HG02885 (cell line): ENCODE measurements at regions not wholly inside any gene's neighbourhood (a gene's known extent, or its start where the extent isn't known, plus 50 kb on each side); places are given as distances from the start of the nearest gene placed in this dataset.

ENCODE experiments used
- ATAC-seq: cut with Tn5 transposase; IDR thresholded peaks from one replicate; pipeline ENCODE4 v1.9.1; 2021; ENCODE audit warnings: mild to moderate bottlenecking; ENCODE audit not compliant: unreplicated experiment, poor library complexity

GRCh38 chr12:59020073-59020946, 100.0 kb upstream of the LRIG3 start:
- no peak for ATAC-seq

- ATAC-seq = no peak
These were observed 94.6 kb upstream of the LRIG3 start for GRCh38 chr12:59014885-59015284.

- ATAC-seq = no peak
These were observed 90.6 kb upstream of the LRIG3 start for GRCh38 chr12:59010941-59011340.

GRCh38 chr12:59010118-59010517, 89.8 kb upstream of the LRIG3 start:
- no peak for ATAC-seq

GRCh38 chr12:59007620-59008019, 87.3 kb upstream of the LRIG3 start:
- no peak for ATAC-seq

GRCh38 chr12:59005193-59005955, 85.1 kb upstream of the LRIG3 start:
- no peak for ATAC-seq

GRCh38 chr12:59004456-59004855, 84.2 kb upstream of the LRIG3 start:
- ATAC-seq = no peak

DNA sequence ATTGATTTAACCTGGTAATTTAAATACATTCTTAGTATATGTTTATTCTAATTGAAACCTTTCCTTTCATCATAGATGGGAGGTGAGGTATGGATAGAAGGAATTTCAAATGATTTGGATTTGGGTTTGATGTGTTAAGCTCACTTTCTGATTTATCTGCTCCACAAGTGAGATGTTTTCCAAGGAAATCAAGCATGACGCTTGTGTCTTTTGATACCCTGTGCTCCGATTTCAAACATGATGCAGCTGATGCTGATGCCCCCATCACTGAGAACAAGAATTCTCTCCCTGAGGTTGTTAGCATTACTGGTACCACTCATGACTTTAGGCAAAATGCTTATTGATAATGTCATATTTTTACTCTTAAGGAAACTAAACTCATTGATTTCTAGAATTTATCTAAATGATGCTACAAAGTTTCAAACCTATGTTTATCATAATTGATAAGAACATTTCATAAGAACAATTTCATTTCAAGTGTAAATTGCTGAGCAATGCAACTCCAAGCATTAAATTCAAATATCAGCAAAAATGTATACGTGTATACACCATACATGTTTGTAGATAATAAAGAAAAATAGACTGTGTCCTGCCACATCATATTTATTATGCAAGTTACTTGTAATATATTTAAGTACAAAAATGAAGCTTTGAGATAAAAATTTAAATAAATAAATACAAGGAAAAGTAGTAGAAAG, 75.5 kb upstream of the LRIG3 start:
- ATAC-seq = no peak

GRCh38 chr12:58988643-58989344, 68.5 kb upstream of the LRIG3 start:
- no peak for ATAC-seq

GRCh38 chr12:58981961-58982360, 61.7 kb upstream of the LRIG3 start:
- ATAC-seq = no peak

DNA sequence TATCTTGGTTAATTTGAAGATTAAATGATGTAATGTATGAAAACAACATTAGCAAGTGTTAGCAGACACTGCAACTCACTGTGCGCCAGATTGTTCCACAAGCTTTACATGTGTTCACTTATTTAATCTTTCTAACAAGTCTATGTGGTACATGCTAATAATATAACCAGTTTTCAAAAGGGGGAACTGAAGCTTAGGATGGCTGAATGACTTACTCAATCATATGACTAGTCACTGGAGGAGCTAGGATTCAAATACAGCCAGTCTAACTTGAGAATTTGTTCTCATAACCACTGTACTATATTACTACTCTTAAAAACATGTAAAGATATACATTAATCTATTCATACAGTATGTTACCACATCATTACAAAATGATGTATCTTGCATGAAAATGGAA, 60.5 kb upstream of the LRIG3 start:
- no peak for ATAC-seq

- ATAC-seq = no peak
These were observed 58.4 kb upstream of the LRIG3 start for GRCh38 chr12:58978717-58979116.

DNA sequence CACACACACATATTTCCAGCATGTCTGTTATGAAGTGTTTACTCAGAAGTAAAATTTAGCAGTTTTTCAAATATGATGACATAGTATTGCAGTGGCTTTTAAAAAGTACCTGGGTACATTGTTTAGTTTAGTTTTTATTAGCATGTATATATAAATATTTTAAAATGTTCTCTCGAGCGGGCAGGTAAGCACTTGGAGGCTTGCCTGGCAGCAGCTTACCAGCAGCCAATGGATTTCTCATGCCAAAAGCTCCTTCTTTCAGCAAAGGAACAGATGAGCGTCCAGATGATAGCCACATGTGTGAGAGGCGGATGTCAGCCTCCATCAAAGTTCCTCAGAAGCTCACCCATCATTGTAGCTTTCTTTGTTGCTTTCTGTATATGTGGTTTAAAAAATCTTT, 57.2 kb upstream of the LRIG3 start:
- no peak for ATAC-seq

DNA sequence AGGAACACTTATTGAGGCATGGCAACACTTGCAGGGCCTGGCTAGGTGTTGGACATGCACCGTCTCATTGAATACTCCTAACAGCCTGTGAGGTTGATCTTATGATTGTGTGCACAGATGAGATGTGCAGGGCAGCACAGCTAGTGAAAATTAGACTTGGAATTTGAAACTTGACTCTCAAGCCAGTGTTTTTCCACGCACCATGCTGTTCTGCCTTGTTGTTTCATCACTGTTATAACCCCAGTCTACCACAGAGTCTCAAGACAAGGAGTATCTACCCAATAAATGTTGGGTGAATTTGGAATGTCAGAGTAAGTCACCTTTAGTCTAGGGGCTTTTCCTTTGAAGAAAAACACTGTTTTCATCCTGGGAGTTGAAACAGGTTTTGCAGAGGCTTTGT, 55.8 kb upstream of the LRIG3 start:
- no peak for ATAC-seq
